GM10266 (cell line): ENCODE measurements at regions not wholly inside any gene's neighbourhood (a gene's known extent, or its start where the extent isn't known, plus 50 kb on each side); places are given as distances from the start of the nearest gene placed in this dataset.

Experiments
- DNase-seq: peaks from one replicate; pipeline ENCODE4 v3.0.0; 2012; ENCODE audit errors: extremely low spot score
- TF ChIP-seq, protein P1 (sequence below): IDR thresholded peaks from 2 replicates; pipeline ENCODE4 v1.5.1; 2012; ENCODE audit warnings: mild to moderate bottlenecking, low read depth; ENCODE audit not compliant: control insufficient read depth, insufficient read depth; ENCODE audit errors: missing control alignments

DNA sequence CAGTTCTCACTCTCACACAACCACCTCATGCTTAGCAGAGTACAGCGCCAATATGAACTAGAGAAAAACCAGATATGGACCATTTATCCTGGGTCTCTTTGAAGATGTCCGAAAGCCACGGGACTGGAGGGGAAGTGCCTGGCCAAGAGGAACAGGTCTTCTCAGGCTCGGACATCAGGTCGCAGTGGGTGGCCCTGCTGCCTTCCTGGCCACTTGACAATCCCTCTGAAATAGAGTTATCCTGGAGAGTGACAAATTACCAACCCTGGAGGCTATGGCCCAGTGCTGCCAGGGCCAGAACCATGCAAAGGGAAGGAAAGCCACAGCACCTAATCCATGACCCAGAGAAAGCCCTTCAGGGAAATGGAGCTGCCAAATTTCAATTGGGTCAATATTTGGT is 646.8 kb upstream of the NRP1 start:
- DNase-seq, result no peak
- TF ChIP-seq, protein P1, sequence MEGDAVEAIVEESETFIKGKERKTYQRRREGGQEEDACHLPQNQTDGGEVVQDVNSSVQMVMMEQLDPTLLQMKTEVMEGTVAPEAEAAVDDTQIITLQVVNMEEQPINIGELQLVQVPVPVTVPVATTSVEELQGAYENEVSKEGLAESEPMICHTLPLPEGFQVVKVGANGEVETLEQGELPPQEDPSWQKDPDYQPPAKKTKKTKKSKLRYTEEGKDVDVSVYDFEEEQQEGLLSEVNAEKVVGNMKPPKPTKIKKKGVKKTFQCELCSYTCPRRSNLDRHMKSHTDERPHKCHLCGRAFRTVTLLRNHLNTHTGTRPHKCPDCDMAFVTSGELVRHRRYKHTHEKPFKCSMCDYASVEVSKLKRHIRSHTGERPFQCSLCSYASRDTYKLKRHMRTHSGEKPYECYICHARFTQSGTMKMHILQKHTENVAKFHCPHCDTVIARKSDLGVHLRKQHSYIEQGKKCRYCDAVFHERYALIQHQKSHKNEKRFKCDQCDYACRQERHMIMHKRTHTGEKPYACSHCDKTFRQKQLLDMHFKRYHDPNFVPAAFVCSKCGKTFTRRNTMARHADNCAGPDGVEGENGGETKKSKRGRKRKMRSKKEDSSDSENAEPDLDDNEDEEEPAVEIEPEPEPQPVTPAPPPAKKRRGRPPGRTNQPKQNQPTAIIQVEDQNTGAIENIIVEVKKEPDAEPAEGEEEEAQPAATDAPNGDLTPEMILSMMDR, result no peak

DNA sequence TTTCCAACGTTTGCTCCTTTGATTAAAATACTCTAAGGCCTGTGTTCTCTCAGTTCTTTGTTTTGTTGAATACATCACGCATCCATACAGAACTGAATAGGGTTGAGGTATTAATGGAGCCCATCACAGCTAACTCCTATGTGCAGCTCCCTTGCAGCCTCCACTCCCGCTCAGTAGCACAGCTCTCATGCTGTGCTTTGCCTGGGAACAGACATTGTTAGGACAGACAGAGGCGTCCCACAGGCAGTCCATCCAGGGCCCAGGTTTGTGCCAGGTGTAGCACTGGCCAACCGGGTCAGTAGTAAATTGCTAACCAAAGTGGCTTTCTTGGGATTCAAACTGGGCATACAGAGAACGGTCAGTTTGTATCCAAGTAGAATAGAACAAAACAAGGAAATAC is 644.7 kb upstream of the NRP1 start:
- TF ChIP-seq, protein P1, result no peak
- DNase-seq, result no peak

DNA sequence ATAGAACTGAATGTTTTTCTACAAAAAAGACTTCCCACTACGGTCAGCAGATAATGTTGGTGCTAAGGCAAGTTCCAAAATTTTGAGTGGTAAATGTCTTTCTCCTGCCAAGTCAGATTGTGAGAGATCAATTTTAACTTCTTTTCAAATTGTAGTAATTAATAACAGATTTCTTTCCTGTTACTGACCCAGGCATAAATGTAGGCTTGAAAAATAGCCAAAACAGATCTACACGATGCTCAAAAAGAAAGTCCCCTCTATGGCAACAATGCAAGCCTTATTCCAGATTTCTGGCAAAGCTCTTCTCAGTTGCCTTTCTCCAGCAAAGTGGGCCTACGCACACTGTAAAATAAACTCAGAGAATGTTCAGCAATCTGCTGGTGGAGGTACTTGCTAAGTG is 641.0 kb upstream of the NRP1 start:
- no peak for DNase-seq
- TF ChIP-seq, protein P1, result no peak

DNA sequence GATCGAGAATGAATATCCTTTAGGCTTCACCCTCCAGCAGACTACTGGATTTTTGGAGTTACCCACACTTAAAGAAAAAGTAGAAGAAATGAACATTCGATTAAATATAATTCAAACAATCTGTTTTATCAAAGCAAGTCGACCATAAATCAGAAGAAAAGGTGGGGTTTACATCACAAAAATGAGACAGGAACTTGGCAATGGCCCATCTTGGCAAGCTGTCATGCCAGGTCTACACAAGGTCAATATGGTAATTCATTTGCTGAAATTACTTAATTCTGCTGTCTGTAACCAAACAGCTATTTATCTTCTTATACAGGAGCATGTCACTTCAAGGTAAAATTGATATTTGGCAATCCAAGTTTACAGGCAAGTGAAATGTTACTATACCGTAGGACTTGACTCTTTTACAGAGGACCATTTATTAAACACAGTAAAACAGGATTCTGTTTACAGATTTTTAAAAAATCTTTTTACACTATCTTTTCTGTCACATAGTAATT is 640.6 kb upstream of the NRP1 start:
- no peak for DNase-seq
- TF ChIP-seq, protein P1, result no peak

DNA sequence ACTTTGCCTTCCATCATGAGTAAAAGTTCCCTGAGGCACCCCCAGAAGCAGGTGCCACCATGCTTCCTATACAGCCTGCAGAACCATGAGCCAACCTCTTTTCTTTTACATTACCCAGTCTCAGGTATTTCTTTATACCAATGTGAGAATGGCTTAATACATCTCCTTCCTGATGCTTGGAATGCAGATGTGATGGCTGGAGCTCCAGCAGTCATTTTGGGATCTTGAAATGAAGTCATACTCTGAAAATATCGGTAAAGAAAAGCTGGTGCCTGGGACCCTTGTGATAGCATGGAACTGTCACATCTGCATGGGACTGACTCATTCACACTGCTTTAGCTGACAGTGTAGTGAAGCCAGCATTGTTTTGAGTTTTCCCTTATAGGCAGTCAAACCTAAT is 634.5 kb upstream of the NRP1 start:
- TF ChIP-seq, protein P1, result no peak

DNA sequence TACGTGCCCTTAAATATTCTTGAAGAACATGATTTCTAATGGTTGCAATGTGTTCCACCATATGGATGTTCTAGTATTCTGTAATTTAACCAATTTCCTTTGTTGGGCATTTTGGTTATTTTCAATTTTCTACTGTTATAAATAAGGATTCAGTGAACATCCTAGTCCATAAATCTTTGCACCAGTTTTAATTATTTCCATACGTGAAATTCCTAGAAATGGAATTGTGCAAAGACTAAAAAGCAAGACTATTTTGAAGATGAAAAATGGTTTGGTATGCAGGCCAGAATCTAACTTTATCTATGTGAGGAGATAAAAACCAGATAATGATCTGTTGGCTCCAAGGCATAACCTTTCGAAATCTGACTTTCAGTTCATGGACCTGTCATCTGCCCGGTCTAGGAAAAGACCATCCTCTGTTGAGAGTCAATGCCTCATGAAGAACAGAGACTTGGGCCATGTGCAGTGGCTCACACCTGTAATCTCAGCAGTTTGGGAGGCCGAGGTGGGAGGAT is 633.2 kb upstream of the NRP1 start:
- TF ChIP-seq, protein P1, result no peak

More for the DNA sequence above, 634.5 kb upstream of the NRP1 start:
- DNase-seq, result no peak

DNA sequence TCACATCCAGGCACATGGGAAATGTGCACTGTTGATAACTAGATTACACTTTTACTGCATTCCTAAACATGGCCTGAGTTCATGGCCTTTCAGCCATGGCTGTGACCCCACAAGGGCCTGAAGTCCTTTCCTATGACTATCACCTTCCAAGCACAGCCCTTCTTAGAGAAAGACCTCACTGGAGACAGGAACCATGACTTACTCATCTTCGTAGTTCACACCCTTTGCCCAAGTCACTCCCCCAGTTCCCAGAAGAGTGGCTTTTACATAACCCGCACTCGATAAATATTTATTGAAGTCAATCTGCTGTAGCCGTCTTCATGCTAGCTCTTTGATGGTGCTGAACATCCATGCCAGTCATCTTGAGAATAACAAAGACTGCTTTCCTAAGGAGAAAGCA is 632.5 kb upstream of the NRP1 start:
- no peak for DNase-seq

More for the DNA sequence above, 633.2 kb upstream of the NRP1 start:
- DNase-seq, result no peak

More for the DNA sequence above, 632.5 kb upstream of the NRP1 start:
- TF ChIP-seq, protein P1, result no peak
